HG02973 (cell line): ENCODE measurements at regions not wholly inside any gene's neighbourhood (a gene's known extent, or its start where the extent isn't known, plus 50 kb on each side); places are given as distances from the start of the nearest gene placed in this dataset.
"Not testable (repeated sequence)": the region's sequence is repeated elsewhere in the genome, so short reads cannot be mapped to it uniquely, and the experiment has no call there.

Experiments
- ATAC-seq: cut with Tn5 transposase; IDR thresholded peaks from one replicate; pipeline ENCODE4 v1.9.1; 2021; ENCODE audit warnings: moderate library complexity; ENCODE audit not compliant: unreplicated experiment

GRCh38 chr4:81580994-81581374, 109.3 kb upstream of the RASGEF1B start:
- not testable (repeated sequence) for ATAC-seq

GRCh38 chr4:81580346-81580993, 108.8 kb upstream of the RASGEF1B start:
- ATAC-seq = no peak

- ATAC-seq = no peak
Measured at GRCh38 chr4:81577392-81577791, 105.7 kb upstream of the RASGEF1B start.

GRCh38 chr4:81574991-81575390, 103.3 kb upstream of the RASGEF1B start:
- ATAC-seq = no peak

GRCh38 chr4:81573840-81574239, 102.1 kb upstream of the RASGEF1B start:
- no peak for ATAC-seq

- ATAC-seq = no peak
Measured at GRCh38 chr4:81572402-81572801, 100.7 kb upstream of the RASGEF1B start.

GRCh38 chr4:81571105-81571504, 99.4 kb upstream of the RASGEF1B start:
- ATAC-seq = no peak

GRCh38 chr4:81566161-81566591, 94.5 kb upstream of the RASGEF1B start:
- ATAC-seq = no peak

GRCh38 chr4:81565142-81565870, 93.6 kb upstream of the RASGEF1B start:
- ATAC-seq = no peak

GRCh38 chr4:81564025-81564424, 92.3 kb upstream of the RASGEF1B start:
- no peak for ATAC-seq

GRCh38 chr4:81562093-81562492, 90.4 kb upstream of the RASGEF1B start:
- ATAC-seq = peak; percentile 95

GRCh38 chr4:81557306-81557705, 85.6 kb upstream of the RASGEF1B start:
- no peak for ATAC-seq

GRCh38 chr4:81555489-81555888, 83.8 kb upstream of the RASGEF1B start:
- ATAC-seq = no peak

- ATAC-seq = no peak
Measured at GRCh38 chr4:81552086-81552485, 80.4 kb upstream of the RASGEF1B start.

- ATAC-seq = no peak
Measured at GRCh38 chr4:81550388-81550859, 78.7 kb upstream of the RASGEF1B start.

- ATAC-seq = no peak
Measured at GRCh38 chr4:81549984-81550383, 78.3 kb upstream of the RASGEF1B start.

GRCh38 chr4:81546777-81547176, 75.1 kb upstream of the RASGEF1B start:
- ATAC-seq = no peak

- no peak for ATAC-seq
Measured at GRCh38 chr4:81541161-81541945, 69.6 kb upstream of the RASGEF1B start.

GRCh38 chr4:81538716-81539427, 67.2 kb upstream of the RASGEF1B start:
- no peak for ATAC-seq

- ATAC-seq = no peak
Measured at GRCh38 chr4:81531410-81531809, 59.7 kb upstream of the RASGEF1B start.

GRCh38 chr4:81528979-81529378, 57.3 kb upstream of the RASGEF1B start:
- ATAC-seq = no peak
